Keratinocyte (primary cell): ENCODE measurements at regions not wholly inside any gene's neighbourhood (a gene's known extent, or its start where the extent isn't known, plus 50 kb on each side); places are given as distances from the start of the nearest gene placed in this dataset.

Source experiments
- DNase-seq: peaks from one replicate; pipeline ENCODE4 v3.0.0-alpha.2; 2011; ENCODE audit warnings: low read depth, missing footprints, low spot score
- FAIRE-seq: peaks from 2 replicates; lab custom pipeline; 2011; peaks lifted over from hg19 to GRCh38; lab: Jason Lieb, UNC
- H2AFZ ChIP-seq: 2 replicates; pipeline ENCODE4 v1.6.0; 2012; ENCODE audit warnings: low read length, control low read depth, inconsistent platforms; ENCODE audit not compliant: control insufficient read depth
- H3K27ac ChIP-seq: 2 replicates; pipeline ENCODE4 v1.5.1; 2011; ENCODE audit warnings: low read length; ENCODE audit not compliant: control insufficient read depth, insufficient read depth
- H3K27me3 ChIP-seq: 3 replicates; pipeline ENCODE4 v1.6.0; 2011; ENCODE audit warnings: low read length; ENCODE audit not compliant: control insufficient read depth, insufficient read depth; ENCODE audit errors: extremely low read depth
- H3K36me3 ChIP-seq, 2 experiments: 2 replicates in 1 of 2; 3 replicates in 1 of 2; pipeline ENCODE4 v1.5.1; 2011; ENCODE audit warnings: low read length in 2 of 2, mild to moderate bottlenecking in 1 of 2; ENCODE audit not compliant: control insufficient read depth in 2 of 2, insufficient read depth in 2 of 2; ENCODE audit errors: extremely low read depth in 1 of 2
- H3K4me1 ChIP-seq: 3 replicates; pipeline ENCODE4 v1.5.1; 2011; ENCODE audit warnings: low read length; ENCODE audit not compliant: control insufficient read depth, insufficient read depth; ENCODE audit errors: extremely low read depth
- H3K4me2 ChIP-seq: 3 replicates; pipeline ENCODE4 v1.6.0; 2011; ENCODE audit warnings: low read depth, low read length; ENCODE audit not compliant: control insufficient read depth, insufficient read depth; ENCODE audit errors: extremely low read depth
- H3K4me3 ChIP-seq, 3 experiments: fragments of 200-600 bp in 1 of 3; sonication (generic) in 1 of 3; 2 replicates in 2 of 3; 3 replicates in 1 of 3; pipeline ENCODE4 v1.5.1; 2011 to 2016; ENCODE audit warnings: low read length in 3 of 3, mild to moderate bottlenecking in 3 of 3, control low read depth in 2 of 3, inconsistent platforms in 1 of 3, low read depth in 1 of 3, mixed read lengths in 1 of 3, mixed run types in 1 of 3, moderate library complexity in 1 of 3; ENCODE audit not compliant: control insufficient read depth in 2 of 3, insufficient read depth in 2 of 3; ENCODE audit errors: extremely low read depth in 1 of 3
- H3K79me2 ChIP-seq: 2 replicates; pipeline ENCODE4 v1.6.0; 2012; ENCODE audit warnings: low read length; ENCODE audit not compliant: control insufficient read depth, insufficient read depth
- H3K9ac ChIP-seq: 3 replicates; pipeline ENCODE4 v1.6.0; 2011; ENCODE audit warnings: low read length; ENCODE audit not compliant: control insufficient read depth, insufficient read depth; ENCODE audit errors: extremely low read depth
- H3K9me1 ChIP-seq: 3 replicates; pipeline ENCODE4 v1.6.0; 2011; ENCODE audit warnings: low read length; ENCODE audit not compliant: control insufficient read depth, insufficient read depth; ENCODE audit errors: extremely low read depth
- H3K9me3 ChIP-seq: 2 replicates; pipeline ENCODE4 v1.5.1; 2012; ENCODE audit warnings: low read depth, low read length; ENCODE audit not compliant: control insufficient read depth
- H4K20me1 ChIP-seq: 3 replicates; pipeline ENCODE4 v1.6.0; 2011; ENCODE audit warnings: low read length; ENCODE audit not compliant: control insufficient read depth, insufficient read depth; ENCODE audit errors: extremely low read depth
- EZH2 ChIP-seq: IDR thresholded peaks from one replicate; pipeline ENCODE4 v1.6.1; 2012; ENCODE audit warnings: inconsistent platforms, mild to moderate bottlenecking, low read length, moderate library complexity
- dilution Hi-C: fragments of 300-500 bp; cut with MboI; formaldehyde crosslinking; loops from one replicate; pipeline ENCODE4 v1.7.0; 2020; ENCODE audit warnings: low sequenced_read_pairs; ENCODE audit not compliant: extremely low pct_ligation_motif_present
- TF ChIP-seq, protein P1 (sequence below), 3 experiments: IDR thresholded peaks in 1 of 3; conservative IDR thresholded peaks in 1 of 3; optimal IDR thresholded peaks in 1 of 3; 2 replicates in 2 of 3; 3 replicates in 1 of 3; pipeline versions ENCODE3 to v1.5.1; 2011; ENCODE audit warnings: low read length in 3 of 3, mild to moderate bottlenecking in 3 of 3, moderate library complexity in 2 of 3, control low read depth in 1 of 3, inconsistent platforms in 1 of 3; ENCODE audit not compliant: insufficient read depth in 2 of 3; ENCODE audit errors: extremely low read depth in 1 of 3

DNA sequence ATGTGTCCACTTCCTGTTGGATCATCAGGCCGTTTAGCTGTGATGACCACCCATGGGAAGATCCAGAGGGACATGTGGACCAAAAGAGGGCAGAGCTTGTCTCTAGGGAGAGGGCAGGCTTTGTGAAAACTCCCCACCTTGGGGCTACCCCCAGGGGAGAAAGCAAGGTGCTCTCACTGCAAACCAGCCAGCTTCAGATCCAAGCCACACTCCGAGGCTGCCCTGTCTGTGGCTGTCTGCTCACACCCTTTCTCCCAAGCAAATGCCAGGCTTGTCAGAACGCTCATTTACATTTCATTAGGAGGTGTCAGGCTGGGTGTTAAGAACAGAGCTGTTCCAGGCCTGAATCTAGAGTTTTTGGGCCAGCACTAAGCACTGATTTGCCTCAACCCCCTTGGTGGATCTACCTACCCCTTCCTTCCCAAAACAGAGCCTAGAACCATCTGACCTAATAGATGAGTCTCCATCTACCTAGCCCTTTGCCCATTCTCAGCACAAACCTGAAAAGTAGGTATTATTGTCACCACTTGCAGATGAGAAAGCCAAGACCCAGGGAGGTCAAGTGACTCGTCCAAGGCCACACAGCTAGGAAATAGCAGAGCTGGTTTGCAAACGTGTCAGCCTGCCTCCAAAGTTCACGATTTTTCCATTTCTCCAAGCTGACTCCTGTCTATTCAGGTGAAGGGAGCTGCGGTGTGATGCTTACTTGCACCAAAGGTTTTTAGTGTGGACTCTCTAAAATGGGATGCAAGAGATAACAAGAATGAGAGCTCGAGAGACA, 130.9 kb downstream of the EMX2 start:
- Histone ChIP-seq H2AFZ (no peak overlapping the region), H3K4me2 (no peak overlapping the region), H3K36me3 (no peaks in the 10 kb centered on the region), H4K20me1 (no peaks in the 10 kb centered on the region), H3K27ac (no peak overlapping the region), H3K9me1 (no peaks in the 10 kb centered on the region), H3K27me3 (peaks cover 2% of the 10 kb centered on the region), H3K4me1 (peaks cover 13% of the 10 kb centered on the region), H3K4me3 (no peak overlapping the region), H3K79me2 (no peaks in the 10 kb centered on the region), H3K9ac (no peak overlapping the region), H3K9me3 (no peaks in the 10 kb centered on the region)
- FAIRE-seq (no peak), DNase-seq (no peak)
- dilution Hi-C loops = no loop called here
- TF ChIP-seq, protein P1, sequence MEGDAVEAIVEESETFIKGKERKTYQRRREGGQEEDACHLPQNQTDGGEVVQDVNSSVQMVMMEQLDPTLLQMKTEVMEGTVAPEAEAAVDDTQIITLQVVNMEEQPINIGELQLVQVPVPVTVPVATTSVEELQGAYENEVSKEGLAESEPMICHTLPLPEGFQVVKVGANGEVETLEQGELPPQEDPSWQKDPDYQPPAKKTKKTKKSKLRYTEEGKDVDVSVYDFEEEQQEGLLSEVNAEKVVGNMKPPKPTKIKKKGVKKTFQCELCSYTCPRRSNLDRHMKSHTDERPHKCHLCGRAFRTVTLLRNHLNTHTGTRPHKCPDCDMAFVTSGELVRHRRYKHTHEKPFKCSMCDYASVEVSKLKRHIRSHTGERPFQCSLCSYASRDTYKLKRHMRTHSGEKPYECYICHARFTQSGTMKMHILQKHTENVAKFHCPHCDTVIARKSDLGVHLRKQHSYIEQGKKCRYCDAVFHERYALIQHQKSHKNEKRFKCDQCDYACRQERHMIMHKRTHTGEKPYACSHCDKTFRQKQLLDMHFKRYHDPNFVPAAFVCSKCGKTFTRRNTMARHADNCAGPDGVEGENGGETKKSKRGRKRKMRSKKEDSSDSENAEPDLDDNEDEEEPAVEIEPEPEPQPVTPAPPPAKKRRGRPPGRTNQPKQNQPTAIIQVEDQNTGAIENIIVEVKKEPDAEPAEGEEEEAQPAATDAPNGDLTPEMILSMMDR (optimal IDR thresholded peaks at IDR 0.05 in 1 of 3, IDR thresholded peaks at IDR 0.05 in 1 of 3, conservative IDR thresholded peaks at IDR 0.05 in 1 of 3; ENCODE audit: extremely low read depth in 1 of 3, insufficient read depth in 2 of 3, low read length in 3 of 3) = no peak
- no peak for TF ChIP-seq EZH2

DNA sequence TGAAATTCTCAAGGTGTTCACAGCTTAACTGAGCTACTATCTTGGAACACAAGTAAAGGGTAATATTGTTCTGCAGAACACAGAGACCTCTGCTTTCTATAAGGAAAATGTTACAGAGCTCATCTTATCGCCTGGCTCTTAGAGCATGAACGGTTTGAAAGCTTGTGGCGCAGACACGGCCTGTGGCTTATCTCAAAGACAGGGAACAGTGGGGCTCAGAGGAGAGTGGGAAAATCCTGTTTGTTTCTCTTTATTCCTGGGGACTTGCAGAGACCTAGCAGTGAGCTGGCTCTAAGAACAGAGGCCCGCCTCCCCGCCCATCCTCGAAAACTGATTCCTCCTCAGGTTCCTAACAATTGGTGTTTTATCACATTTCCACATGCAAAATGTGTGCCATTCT, 131.7 kb downstream of the EMX2 start:
- no peak overlapping the region for H3K9ac ChIP-seq
- no peaks in the 10 kb centered on the region for H3K36me3 ChIP-seq
- no peaks in the 10 kb centered on the region for H3K9me3 ChIP-seq
- DNase-seq (no peak), FAIRE-seq (no peak)
- no peaks in the 10 kb centered on the region for H3K9me1 ChIP-seq
- no peak overlapping the region for H3K4me2 ChIP-seq
- H2AFZ ChIP-seq = no peak overlapping the region
- dilution Hi-C loops = no loop called here
- H3K4me1 ChIP-seq = peaks cover 13% of the 10 kb centered on the region
- no peaks in the 10 kb centered on the region for H3K79me2 ChIP-seq
- TF ChIP-seq EZH2 = no peak
- TF ChIP-seq, protein P1 (optimal IDR thresholded peaks at IDR 0.05 in 1 of 3, IDR thresholded peaks at IDR 0.05 in 1 of 3, conservative IDR thresholded peaks at IDR 0.05 in 1 of 3; ENCODE audit: extremely low read depth in 1 of 3, insufficient read depth in 2 of 3, low read length in 3 of 3) = no peak
- no peak overlapping the region for H3K27ac ChIP-seq
- H4K20me1 ChIP-seq = no peaks in the 10 kb centered on the region
- no peak overlapping the region for H3K4me3 ChIP-seq
- peaks cover 2% of the 10 kb centered on the region for H3K27me3 ChIP-seq
